Upper lobe of left lung (tissue), 4 donors: ENCODE measurements at regions not wholly inside any gene's neighbourhood (a gene's known extent, or its start where the extent isn't known, plus 50 kb on each side); places are given as distances from the start of the nearest gene placed in this dataset.

Experiments
- CTCF ChIP-seq, 6 experiments: fragments of 450-650 bp in 4 of 6; fragments of 200-600 bp in 2 of 6; sonication (generic) in 2 of 6; IDR thresholded peaks; one replicate each; pipeline ENCODE4 v1.5.1; 2016 to 2019; ENCODE audit warnings: antibody characterized with exemption in 6 of 6
- EP300 ChIP-seq, 4 donors: sonication (generic); formaldehyde crosslinking; IDR thresholded peaks; one replicate each; pipeline ENCODE4 v1.5.1; 2017; ENCODE audit warnings: antibody characterized with exemption in 4 of 4, control low read depth in 2 of 4
- POLR2A ChIP-seq, 4 donors: fragments of 450-650 bp; IDR thresholded peaks; one replicate each; pipeline ENCODE4 v1.5.1; 2016 to 2017; ENCODE audit warnings: antibody characterized with exemption in 4 of 4, mild to moderate bottlenecking in 2 of 4

- TF ChIP-seq CTCF (IDR thresholded peaks at IDR 0.05) = no peak
- no peak for TF ChIP-seq EP300 (IDR thresholded peaks at IDR 0.05)
- TF ChIP-seq POLR2A (IDR thresholded peaks at IDR 0.05) = no peak
Measured at GRCh38 chr11:45396394-45396793, 110.3 kb upstream of the SYT13 start.
